ENCODE measurements at regions not wholly inside any gene's neighbourhood (a gene's known extent, or its start where the extent isn't known, plus 50 kb on each side); places are given as distances from the start of the nearest gene placed in this dataset.
A peak's percentile ranks its signal among the peaks of the same experiment; 100 is the strongest.

GRCh38 chr20:4600308-4601014 lies 85.8 kb upstream of the PRNP start:
- DNase-seq: no peak

DNA sequence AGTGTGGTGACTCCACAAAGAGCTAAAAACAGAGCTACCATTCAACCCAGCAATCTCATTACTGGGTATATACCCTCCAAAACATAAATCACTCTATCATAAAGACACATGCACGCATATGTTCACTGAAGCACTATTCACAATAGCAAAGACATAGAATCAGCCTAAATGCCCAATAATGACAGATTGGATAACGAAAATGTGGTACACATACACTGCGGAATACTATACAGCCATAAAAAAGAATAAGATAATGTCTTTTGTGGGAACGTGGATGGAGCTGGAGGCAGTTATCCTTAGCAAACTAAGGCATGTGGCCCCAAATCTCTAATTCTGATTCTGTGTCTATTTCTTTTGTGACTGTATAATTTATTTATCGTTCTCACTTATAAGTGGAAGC lies 89.0 kb upstream of the PRNP start:
- DNase-seq: no peak

DNA sequence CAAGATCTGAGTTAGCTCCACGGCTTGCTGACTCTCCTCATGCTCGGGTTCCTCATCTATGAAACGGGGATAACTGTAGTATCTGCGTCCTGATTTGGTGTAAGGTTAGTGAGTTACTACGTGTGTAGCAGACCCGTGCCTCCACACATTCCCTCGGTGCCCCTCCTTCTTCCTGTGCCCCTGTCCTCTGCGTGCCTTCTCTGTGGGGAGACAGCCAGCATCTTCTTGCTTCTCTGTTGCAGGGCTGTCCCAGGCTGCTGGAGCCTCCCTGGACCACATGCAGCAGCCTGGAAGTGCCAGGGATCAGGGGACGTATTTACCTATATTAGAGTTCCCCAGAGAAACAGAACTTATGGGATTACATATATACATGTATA lies 93.1 kb upstream of the PRNP start:
- no peak for DNase-seq

DNA sequence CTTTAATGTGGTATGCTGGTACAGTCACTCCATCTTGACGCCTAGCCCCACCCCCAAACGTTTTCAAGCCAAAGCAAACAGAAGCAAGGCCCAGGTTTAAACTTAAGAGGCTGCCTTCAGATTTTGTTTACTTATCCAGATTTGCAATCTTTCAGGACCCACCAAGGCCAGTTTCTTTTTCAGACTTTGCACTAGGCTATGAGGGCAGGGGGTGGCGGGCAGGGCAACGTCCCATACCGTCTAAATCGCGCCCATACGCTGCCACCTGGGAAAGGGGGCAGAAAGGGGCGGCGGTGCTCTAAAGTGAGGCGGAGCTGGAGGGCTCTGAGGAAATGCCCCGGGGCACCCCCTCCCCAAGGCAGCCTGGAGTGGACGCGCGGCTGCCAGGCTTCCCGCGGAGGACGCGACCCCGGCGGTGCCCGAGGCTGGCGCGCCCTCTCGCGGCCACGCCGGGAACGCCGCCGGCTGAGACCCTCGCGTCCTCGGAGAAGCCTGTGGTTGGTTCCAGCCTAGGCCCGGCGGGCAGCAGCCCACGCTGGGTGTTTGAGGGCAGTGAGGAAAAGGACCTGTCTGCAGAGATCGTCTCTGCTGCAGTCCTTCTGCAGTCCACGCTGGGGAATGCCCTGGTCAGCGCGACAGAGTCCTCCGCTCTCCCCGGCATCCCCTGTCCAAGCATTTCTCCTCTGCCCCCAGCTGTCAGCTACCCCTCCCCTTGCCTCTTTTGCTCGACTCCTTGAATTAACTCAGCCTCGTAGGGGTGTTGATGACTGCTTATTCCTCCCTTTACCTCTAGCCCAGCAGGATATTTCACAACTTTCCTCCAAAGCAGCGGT lies 93.7 kb upstream of the PRNP start:
- DNase-seq: no peak

- no peak for DNase-seq
Observed at GRCh38 chr20:4591975-4592315, 94.3 kb upstream of the PRNP start.

DNA sequence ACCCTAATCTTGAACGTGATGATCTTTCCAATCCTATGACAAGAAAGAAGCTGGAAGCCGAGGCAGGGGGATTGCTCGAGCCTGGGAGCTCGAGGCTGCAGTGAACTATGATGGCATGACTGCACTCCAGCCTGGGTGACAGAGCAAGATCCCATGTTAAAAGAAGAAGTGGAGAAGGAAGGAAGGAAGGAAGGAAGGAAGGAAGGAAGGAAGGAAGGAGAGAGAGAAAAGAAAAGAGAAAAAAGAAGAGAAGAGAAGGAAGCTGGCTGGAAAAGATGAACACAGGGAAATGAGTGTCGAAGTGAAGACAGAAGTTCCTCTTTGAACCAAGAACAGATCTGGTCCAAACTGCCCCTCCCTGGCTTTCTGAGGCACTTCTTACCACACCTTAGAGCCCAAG lies 100.5 kb upstream of the PRNP start:
- DNase-seq: no peak

DNA sequence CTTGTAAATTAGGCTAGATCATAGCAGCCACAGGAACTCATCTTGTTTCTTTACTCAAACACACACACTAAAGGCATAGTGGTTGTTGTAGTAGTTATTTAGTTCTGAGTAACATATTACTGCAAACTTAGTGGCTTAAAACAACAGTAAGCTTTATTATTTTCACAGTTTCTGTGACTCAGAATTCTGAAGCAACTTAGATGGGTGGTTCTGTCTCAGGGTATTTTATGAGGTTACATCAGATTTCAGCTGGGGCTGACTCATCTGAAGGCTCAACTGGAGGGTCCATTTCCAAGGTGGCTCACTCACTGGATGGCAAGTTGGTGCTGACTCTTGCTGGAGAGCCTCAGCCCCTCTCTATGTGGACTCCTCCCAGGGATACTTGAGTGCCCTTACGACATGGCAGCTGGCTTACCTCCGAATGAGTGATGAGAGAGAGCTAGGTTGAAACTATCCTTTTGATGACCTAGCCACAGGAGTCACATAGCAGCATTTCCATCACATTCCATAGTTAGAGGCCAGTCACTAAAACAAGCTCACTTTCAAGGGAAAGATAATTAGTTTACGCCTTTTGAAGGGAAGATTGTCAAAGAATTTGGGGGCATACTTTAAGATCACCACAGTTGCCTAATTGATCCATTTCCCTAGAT lies 101.0 kb upstream of the PRNP start:
- DNase-seq: no peak

- DNase-seq: no peak
Observed at GRCh38 chr20:4584510-4584909, 101.7 kb upstream of the PRNP start.

- DNase-seq: no peak
Observed at GRCh38 chr20:4581838-4582237, 104.4 kb upstream of the PRNP start.

- no peak for DNase-seq
Observed at GRCh38 chr20:4578375-4578774, 107.9 kb upstream of the PRNP start.

GRCh38 chr20:4574356-4574690 lies 111.9 kb upstream of the PRNP start:
- DNase-seq: no peak

DNA sequence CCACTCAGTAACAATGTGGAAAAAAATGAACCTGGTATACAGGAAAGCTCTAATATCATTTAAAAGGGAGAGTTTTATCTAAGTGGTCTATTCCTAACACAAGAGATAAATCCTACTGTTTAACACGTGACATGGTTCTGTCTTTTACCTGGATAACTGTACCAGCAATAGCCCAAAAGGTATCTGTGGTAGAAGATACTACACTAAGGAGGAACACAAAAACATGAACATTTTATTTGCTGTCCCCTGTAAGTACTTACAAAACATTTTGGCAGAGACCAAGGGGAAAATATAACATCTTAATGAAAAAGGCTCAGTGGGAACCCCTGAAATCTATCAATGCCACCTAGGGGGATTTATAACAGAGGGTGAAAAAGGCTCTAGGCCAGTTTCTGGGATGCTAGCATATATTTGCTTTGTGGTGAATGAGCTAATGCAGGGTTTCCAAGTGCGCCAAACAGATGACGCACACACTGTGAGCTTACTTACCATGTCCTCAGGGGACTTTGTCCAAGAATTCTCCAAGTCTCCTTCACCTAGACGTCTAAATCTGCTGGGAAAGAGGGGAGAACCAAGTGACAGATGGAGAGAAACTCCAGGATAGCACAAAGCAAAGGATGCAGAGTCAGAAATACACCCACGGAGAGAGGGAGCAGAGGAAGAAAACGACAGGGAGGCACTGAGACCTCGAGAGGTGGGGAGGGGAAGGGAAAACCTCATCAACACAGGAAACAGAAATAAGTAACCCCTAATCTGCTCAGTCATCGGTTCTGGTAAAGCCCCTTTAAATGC lies 112.5 kb upstream of the PRNP start:
- DNase-seq: peak in 1 of 2 donors; percentile 27

DNA sequence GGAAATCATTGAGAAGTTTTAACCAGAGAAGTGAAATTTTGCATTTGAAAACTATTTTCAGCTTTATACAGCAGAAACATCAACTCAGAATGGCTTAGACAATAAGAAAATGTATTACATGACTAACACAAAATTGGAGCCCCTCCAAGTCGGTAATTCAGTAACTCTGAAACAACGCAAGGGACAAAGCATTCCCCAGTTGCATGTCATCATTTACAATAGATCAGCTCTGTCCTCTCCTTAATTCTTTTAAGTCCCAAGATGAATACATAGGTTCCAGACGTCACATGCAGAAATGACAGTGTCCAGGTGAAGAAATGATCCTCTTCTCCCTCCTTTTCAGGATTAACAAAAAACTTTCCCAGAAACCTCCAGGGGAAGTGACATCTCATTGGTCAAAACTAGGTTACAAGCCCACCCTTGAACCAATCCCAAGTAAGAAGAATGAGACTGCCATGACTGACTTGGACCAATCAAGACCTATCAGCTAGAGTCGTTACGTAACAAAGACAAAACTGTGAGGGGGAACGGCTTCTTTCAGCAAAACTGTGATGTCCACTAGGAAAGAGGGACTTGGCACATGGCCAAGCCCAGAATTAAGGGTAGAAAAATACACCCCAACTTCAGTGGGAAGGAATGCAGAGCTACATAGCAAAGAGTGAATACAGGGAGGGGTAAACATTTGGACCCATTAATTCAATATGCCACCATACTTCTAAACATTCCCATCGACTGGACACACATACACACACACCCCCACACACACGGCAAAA lies 114.3 kb upstream of the PRNP start:
- no peak for DNase-seq

- no peak for DNase-seq
Observed at GRCh38 chr20:4569865-4570264, 116.4 kb upstream of the PRNP start.

- DNase-seq: no peak
Observed at GRCh38 chr20:4569092-4569491, 117.2 kb upstream of the PRNP start.

GRCh38 chr20:4568361-4568959 lies 117.8 kb upstream of the PRNP start:
- DNase-seq: no peak

GRCh38 chr20:4567170-4567569 lies 119.1 kb upstream of the PRNP start:
- no peak for DNase-seq

DNA sequence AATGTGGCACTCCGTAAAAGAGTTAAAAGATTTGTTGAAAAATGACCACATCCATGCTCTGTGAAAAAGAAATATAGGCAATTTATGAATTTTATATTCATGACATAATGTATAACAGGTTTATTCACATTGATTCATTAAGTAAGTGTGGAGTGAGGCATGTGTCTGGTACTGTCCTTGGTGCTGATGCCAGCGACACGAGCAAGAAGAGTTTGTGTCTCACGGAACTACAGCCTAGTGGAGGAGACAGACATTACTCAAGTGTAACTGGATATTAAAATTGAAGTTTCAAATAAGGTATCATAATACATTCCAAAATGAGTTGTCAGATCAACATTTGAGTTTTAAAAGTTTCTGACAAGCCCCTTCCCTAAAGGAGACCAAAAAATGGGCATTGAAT lies 122.7 kb upstream of the PRNP start:
- DNase-seq: no peak

GRCh38 chr20:4563031-4563430 lies 123.2 kb upstream of the PRNP start:
- DNase-seq: no peak

DNA sequence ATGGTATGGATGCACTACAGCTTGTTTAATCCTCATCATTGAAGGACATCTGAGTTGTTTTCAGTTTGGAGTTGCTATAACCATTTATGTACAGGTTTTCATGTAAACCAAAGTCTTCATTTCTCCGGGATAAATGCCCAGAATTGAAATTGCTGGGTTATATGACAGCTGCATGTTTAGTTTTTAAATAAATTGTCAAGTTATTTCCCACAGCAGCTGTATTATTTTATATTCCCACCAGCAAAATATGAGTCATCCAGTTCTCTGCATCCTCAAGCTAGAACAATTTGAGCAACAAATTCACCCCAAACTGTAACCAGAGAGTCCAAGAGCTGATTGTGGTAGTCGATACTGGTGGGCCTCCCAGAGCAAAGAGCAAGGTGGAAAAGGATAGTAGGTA lies 125.6 kb upstream of the PRNP start:
- no peak for DNase-seq

DNA sequence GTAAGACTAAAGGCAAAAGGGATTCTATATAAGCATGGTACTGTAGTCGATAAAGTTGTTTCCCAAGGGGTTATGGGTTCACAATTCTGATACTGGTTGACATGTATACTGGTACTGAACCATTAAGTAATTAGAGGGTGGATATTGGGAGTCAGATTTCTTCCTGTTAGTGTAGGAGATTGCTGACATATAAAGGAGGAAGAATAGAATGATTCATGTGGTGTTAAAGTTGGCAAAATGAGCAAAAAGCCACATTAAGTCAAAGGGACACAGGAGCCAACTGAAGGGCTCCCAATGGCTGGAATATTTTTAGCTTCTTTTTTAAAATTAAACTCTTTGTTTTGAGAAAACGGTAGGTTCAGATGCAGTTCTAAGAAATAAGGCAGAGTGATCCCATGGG lies 126.3 kb upstream of the PRNP start:
- no peak for DNase-seq

- DNase-seq: no peak
Observed at GRCh38 chr20:4559106-4559505, 127.2 kb upstream of the PRNP start.

Data from bone marrow (tissue), 2 donors.